NCI-H2227 treated with DMSO at 0.1 percent for 48 hours (cell line): ENCODE measurements at regions not wholly inside any gene's neighbourhood (a gene's known extent, or its start where the extent isn't known, plus 50 kb on each side); places are given as distances from the start of the nearest gene placed in this dataset.
"Not testable (repeated sequence)": the region's sequence is repeated elsewhere in the genome, so short reads cannot be mapped to it uniquely, and the experiment has no call there.

Experiments
- DNase-seq: peaks from one replicate; lab custom pipeline; 2025; lab: John Stamatoyannopoulos, UW

DNA sequence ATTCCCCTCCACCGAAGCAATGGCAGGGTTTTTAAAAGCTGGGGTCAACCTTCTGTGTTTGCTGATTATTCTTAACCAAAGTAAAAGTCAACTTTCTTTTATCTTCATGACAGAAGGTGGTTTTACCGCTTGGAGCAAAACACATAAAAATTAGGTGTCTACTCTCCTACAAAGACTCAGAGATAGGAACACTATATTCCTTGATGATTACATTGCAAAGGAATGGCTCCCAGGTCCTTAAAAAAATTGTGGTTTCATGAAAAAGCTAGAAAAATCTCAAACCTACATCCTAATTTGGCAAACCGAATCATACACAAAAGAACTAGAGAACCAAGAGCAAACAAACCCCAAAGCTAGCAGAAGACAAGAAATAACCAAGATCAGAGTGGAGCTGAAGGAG, 760.4 kb upstream of the PCDH20 start:
- DNase-seq: no peak

DNA sequence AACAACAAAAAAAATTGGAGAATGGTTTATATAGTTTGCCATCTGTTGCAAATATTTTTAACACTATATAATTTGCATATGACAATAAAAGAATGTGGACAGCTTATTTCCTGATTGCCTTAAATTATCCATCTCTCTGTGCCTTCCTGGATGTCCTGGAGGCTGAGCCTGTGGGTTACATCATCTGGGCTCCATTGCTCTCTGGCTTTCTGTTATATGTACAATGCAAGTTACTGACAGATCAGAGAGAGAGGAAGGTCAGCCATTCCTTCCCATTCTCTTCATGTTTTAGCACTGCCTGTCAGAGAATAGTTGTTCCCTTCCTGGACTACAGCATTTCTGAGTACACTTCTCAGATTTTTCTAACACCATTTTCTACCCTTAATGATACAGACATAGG, 758.3 kb upstream of the PCDH20 start:
- DNase-seq: no peak

DNA sequence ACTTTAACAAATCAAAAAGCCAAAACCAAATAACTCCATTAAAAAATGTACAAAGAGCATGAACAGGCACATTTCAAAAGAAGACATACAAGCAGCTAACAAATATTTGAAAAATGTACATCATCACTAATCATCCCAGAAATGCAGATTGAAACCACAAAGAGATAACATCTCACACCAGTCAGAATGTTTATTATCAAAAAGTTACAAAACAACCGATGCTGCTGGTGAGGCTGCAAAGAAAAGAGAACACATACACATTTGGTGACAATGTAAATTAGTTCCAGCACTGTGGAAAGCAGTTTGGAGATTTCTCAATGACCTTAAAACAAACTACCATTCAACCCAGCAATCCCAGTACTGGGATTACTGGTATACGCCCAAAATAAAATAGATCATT, 756.0 kb upstream of the PCDH20 start:
- no peak for DNase-seq

DNA sequence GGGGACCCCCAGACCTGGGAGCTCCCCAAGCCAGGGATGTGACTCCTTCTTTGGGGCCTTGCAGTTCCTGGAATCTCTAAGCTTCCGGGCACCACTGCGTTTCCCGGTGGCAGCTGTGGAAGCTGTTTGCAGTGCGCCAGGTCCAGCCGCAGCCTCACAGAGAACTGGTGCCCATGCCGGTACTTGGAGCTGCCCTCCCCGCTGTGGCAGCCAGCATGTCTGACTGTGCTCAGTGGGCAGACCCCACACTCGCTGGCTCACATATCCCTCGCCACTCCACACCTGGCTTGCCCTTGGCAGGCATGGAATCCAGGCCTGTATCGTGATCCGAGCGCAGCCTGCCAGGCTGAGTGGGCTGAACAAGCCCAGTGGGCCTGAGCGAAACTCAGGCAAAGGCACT, 753.2 kb upstream of the PCDH20 start:
- DNase-seq: no peak

DNA sequence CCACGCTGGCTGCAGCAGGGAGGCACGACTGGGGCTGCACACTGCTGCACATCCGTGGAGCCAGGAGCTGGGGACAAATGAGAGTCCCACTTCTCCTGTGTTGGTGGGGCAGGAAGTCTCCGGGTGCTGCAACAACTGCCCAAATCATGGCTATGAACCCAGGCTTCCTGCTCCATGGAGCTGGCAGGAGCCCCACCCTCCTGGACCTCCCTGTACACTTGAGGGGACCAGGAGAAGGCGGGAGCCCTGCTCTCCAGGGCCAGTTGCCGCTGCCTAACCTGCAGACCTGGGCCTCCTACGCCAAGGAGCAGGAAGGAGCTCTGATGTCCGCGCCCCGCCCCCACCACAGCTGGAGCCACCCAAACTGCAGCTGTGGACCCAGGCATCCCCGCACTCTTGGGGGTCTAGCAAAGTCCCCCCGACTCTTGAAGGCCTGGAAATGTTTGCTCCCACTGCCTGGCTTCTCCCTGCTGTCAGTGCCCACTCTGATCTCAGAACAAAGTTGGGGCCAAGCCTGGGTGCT, 752.1 kb upstream of the PCDH20 start:
- DNase-seq: no peak

DNA sequence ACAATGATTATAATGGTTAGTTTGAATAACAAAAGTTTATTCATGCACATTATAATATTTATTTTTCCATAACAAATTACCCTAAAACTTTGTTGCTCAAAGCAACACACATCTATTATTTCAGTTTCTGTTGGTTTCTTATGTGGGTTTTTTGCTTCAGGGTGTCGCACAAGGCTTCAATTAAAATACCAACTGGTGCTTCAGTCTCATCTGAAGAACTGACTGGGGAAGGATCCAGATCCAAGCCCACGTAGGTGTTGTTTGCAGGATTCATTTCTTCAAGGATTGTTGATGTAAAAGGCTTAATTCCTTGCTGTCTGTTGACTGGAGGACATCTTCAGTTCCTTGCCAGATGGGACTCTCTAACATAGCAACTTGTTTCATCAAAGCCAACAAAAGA, 747.2 kb upstream of the PCDH20 start:
- DNase-seq: no peak

DNA sequence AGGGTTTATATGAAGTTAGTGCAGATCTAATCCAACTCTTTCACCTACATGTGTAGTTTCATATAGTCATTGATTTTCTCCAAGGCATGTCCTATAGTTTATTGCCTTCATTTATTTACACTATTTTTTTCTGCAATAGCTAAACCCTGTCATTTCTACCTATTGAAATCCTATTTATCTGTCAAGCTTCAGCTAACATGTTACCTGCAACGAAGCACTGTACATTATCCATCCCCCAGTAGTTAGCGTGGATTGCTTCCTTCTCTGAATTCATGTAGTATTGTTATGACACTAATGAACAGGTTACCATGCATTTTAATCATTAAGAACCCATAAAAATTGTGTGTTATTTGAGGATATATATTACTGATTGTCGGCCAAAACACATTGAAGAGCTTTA, 742.9 kb upstream of the PCDH20 start:
- no peak for DNase-seq

DNA sequence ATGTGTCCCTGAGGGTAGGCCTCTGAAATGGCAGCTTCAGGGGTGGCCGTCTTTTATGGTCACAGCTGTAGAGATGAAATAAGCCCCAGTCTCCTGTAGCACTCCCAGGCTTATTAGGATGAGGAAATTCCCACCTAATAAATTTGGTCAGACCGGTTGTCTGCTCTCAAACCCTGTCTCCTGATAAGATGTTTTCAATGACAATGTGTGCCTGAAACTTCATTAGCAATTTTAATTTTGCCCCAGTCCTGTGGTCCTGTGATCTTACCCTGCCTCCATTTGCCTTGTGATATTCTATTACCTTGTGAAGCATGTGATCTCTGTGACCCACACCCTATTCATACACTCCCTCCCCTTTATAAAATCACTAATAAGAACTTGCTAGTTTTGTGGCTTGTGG, 736.1 kb upstream of the PCDH20 start:
- not testable (repeated sequence) for DNase-seq

DNA sequence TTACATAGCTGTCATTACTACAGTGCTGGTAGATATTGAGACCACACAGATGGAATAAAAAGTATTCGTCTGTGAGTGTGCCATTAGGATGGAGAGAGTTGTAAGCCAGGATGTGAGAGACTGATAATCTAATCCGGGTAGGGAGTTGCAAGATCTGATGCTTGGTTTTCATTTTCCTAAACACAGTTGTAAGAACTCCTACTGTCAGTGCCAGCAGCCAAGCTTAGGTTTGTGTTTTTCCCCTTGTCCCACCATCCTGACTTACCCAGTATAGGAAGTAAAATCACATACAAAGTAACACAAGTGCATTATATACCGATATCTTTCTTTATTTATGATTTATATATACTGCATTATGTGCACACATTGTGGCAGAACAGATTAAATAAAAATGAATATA, 726.4 kb upstream of the PCDH20 start:
- DNase-seq: no peak

DNA sequence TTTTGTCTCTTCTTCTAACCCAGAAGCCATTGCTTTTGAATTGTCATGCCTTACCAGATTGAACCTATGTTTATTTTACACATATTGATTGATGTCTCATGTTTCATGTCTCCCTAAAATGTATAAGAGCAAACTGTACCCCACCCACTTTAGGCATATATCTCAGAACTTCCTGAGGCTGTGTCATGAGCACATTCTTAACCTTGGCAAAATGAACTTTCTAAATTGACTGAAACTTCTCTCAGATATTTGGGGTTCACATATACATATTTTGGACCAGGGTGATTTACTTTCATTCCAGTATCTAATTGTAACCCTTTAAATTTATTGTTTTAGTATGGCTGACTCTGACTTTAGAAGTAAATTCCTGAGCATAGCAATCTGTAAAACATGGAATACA, 723.9 kb upstream of the PCDH20 start:
- DNase-seq: no peak

DNA sequence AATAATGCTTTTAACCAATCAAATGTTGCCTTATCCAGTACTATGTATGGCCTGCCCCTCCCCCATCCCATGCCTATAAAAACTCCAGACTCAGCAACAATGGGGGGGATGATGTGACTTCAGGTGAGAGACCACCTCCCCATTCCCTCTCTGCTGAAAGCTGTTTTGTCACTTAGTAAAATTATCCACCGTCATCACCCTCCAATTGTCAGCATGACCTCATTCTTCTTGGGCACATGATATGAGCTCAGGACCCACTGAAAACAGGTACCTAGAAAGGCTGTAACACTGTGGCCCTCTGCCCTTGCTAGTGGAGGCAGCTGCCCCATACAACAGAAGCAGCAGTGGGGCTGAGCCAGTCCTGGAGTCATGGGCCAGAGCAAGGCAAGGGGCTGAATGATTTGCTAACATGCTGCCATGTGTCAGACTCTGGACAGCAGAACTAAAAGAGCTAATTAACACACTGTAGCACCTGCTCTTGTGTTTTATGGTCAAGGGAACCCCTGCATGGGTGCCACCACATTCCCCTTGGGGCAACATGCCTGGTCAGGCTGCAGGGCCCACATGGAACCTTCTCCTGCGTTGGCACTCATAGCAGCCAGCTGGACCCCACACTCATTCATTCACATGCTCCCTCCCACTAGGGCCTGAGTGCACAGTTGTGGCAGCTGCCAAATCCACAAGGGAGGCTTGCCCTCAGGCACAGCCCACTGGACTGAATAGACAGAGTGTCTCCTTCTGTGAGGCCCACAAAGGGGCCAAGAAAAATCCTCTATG, 722.2 kb upstream of the PCDH20 start:
- DNase-seq: no peak

DNA sequence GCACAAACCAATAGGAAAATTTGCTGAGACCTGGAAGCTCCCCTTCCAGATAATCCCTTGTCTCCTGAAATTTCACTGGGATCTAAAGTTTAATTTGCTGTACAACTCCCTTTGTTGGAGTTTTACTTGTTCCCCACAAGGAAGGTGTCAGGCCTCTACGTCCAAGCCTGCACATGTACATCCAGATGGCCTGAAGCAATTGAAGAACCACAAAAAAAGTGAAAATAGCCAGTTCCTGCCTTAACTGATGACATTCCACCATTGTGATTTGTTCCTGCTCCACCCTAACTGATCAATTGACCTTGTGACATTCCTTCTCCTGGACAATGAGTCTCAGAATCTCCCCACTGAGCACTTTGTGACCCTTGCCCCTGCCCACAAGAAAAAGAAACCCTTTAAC, 716.0 kb upstream of the PCDH20 start:
- DNase-seq: no peak

DNA sequence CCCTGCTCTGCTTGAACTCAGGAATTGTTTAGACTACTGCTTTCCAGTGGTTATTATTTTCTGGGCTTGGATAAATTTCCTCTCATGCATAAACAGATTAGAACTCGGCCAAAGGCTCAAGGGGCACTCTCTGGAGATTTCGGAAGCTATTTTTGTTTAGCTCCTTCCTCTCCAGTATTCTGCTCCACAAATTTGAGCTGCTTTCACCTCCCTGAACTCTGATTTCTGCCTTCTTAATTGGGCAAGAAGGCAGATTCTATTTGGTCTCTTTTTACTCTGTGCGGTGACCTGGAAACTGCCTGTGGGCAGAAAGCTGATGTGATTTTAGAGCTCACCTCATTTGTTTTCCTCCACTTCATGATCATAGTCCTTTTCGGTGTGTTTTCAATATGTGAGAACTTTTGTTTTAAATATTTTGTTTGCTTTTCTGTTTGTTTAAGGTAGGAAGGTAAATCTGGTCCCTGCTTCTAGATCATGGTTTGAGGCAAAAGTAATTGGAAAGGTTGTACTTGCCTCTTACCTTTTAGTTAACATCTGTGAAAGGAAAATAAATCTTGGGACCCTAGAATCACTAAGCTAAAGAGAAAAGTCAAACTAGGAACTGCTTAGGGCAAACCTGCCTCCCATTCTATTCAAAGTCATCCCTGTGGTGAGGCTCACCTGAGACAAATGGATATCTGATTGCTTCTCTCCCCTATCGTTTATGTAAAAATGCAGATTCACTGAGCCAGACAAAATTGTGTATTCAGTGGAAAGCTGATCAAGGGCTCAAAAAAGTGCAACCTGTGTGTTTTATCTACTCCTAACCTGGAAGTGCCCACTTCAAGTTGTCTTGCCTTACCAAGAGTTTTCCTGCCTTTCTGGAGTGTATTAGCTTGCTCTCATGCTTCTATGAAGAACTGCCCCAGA, 714.7 kb upstream of the PCDH20 start:
- no peak for DNase-seq

DNA sequence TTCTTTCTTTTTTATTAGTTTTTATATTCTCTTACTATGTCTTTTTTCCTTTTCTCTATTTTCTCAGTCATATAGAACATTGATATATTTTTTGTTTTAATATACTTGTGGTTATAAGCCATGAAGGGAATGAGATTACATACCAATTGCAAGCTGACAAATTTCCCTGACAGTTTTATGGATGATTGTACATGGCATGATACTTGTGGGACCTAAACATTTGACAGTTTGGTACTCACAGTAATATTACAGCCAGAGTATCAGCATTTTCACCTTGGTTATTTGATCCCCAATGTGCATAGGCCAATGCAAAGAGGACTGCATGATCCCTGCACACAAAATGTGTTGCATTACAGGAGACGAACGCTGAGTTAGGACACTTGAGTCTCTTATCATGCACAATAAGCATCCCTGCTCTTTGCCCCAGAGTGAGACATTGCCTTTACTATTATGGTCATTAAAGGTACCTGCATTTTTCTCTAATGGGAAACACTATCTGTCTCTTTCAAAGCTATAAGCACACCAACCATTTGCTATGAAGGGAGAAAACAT, 713.4 kb upstream of the PCDH20 start:
- DNase-seq: peak; percentile 50

DNA sequence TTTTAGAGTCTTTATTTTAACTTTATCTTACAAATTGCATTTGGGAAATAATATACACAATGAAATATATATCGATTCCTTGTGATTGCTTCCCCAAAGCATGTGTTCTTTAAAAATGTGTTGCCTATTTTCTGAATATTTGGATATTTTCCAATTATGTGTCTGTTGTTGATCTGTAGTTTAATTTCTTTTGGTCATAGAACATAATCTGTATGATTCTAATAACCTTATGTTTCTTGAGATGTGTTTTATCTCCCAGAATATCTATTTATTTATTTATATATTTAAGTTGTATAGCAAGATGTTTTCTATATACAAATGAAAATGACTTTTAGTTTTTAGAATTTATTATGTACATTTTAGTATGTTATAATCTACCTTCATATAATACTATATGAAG, 710.8 kb upstream of the PCDH20 start:
- DNase-seq: no peak

DNA sequence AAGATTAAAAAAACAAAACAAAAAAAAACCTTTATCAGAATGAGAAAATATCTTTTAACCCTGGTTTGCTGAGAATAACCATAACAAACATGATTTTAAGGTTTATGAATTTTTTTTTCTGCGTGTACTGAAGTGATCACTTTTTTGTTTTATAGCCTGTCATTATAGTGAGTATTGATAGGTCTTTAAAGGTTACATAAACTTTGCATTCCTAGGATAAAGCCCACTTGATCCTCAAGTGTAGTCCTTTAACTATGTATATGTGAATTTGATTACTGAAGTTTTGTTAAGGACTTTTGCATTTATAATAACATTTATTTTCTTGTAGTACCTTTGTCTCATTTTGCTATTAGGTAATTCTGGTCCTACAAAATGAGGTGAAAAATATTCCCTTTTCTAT, 709.8 kb upstream of the PCDH20 start:
- no peak for DNase-seq

DNA sequence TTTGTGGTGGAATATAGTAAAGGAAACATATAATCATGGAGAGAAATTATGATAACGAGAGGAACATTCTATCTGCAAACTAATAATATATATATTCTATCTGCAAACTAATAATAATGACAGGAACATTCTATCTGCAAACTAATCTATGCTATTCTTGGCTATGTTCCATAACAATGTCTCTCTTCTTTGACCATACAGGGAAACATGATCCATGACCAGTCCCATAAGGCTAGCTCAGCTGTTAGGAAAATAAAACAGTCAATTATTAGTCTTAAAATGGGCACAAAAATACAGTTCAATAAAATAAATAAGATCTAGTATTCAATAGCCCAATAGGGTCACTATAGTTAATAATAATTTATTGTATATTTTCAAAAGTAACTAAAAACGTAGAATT, 707.8 kb upstream of the PCDH20 start:
- no peak for DNase-seq

DNA sequence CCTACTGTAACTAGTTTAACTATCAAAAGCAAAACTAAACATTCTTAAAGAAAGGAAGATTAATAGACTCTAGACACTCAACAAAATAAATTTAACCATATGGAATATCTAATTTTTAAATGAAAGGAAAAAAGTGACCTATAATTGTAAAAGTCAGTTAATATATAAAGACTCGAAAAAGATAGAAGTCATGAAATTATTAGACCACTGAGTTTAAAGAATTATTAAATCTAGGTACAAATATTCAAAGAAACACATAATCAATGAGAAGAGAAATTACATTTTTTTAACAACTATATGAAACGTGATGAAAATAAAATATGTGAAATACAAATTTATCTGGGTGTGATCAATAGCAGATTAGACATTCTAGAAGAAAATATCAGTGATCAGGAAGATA, 706.8 kb upstream of the PCDH20 start:
- no peak for DNase-seq

DNA sequence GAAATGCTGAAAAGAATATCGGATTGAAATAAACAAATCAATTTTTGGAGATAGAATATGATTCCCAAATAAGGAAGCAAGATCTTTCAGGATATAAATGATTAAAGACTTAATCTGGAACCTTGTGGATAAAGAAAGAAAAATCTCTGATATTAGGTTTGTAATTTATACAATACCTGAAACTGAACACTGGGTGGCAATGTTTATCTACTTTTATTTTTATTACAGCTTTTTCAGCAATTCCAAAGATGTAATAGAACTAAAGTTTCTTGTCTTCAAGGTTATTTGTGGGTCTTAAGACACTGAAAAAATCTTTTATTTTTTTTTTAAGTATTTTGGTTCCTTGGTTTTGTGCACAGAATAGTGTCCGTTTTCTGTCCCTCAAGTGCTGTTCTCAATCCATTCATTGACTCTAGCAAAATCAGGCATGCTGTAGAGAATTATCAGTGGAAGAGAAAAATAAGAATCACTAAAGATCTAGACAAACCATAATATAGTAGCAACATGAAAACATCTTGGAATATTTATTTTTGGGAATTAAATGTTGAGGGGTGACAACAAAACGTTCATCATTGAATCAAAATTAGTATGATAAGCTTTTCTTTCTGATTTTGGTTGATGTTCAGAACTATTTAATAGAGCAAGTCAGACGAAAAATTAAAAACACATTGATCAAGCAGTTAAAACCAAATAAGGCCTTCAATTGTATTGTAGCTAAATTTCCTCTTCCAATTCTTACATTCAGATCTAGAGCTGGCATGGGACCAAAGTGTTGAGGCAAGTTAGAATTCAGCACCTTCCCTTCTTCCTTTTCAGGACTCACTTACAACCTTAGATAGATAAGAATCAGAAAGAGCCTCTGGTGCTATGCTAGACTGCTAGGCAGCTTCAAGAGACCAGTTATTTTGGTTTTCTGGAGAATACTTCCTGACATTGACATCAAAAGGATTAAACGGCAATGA, 704.4 kb upstream of the PCDH20 start:
- DNase-seq: peak; percentile 44

DNA sequence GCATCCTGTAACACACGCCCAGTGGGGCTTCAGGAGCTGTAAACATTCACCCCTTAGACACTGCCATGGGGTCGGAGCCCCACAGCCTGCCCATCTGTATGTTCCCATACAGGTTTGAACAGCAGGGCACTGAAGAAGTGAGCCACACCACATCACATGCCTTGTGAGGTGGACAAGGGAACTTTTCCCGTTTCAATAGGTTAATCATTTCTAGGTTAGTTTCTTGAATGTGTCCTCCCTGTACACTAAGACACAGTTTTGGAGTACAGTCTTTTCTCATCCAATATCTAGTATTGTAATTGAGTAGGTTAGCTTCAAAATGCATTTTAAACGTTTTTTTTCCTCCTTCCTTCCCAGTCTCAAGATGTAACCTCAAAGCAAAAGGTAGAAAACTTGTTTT, 700.2 kb upstream of the PCDH20 start:
- no peak for DNase-seq

DNA sequence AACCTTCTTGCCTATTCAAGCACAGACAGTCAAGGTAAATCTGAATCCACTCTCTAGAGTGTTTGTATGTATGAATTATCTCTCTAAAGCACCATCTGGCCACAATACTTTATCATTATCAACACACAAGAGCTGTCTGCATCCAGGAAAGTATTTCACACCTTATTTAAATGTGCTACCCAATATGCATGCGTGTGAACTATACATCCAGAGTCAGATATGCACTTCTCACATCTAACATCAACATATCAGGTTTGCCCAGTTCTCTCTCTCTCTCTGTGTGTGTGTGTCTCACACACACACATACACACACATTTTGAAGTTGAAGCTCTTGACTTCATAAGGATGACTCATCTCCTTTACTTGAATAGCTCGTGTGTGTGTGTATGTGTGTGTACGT, 697.5 kb upstream of the PCDH20 start:
- DNase-seq: no peak

DNA sequence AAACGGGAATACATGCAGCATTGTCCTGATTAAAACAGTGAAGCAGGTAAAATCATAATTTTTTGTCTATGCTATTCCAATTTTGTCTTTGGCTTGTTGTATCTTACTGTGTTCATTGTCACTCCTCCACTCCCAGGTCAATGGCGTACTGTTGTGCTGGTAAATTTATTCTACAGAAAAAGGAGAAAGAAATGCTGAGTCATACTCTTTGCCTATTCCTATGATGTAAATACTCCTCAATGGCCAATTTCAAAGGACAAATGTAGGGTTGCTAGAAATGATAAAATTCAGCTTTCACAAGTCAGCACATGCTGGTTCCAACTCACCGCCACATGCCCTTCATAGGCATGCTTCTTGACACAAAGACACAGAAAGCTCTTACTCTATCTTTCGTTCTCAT, 694.4 kb upstream of the PCDH20 start:
- DNase-seq: no peak
